GM23248 (cell line): ENCODE measurements at regions not wholly inside any gene's neighbourhood (a gene's known extent, or its start where the extent isn't known, plus 50 kb on each side); places are given as distances from the start of the nearest gene placed in this dataset.

ENCODE experiments used
- EZH2 ChIP-seq: fragments of 200-600 bp; sonication (generic); IDR thresholded peaks from 2 replicates; pipeline ENCODE4 v1.6.1; 2018; ENCODE audit warnings: antibody characterized with exemption, mild to moderate bottlenecking; ENCODE audit not compliant: insufficient read depth, poor library complexity, severe bottlenecking
- EZH2phosphoT487 ChIP-seq: fragments of 200-600 bp; sonication (generic); IDR thresholded peaks from 2 replicates; pipeline ENCODE4 v1.6.1; 2018; ENCODE audit warnings: antibody characterized with exemption, moderate library complexity, mild to moderate bottlenecking, low read depth; ENCODE audit not compliant: insufficient read depth

GRCh38 chr17:53499277-53499676 lies 323.4 kb upstream of the KIF2B start:
- no peak for TF ChIP-seq EZH2
- no peak for TF ChIP-seq EZH2phosphoT487
